AG08396 (cell line): ENCODE measurements at regions not wholly inside any gene's neighbourhood (a gene's known extent, or its start where the extent isn't known, plus 50 kb on each side); places are given as distances from the start of the nearest gene placed in this dataset.
"Not testable (repeated sequence)": the region's sequence is repeated elsewhere in the genome, so short reads cannot be mapped to it uniquely, and the experiment has no call there.

Experiments
- DNase-seq: peaks from one replicate; pipeline ENCODE4 v3.0.0; 2012; ENCODE audit warnings: low spot score, mixed read lengths

DNA sequence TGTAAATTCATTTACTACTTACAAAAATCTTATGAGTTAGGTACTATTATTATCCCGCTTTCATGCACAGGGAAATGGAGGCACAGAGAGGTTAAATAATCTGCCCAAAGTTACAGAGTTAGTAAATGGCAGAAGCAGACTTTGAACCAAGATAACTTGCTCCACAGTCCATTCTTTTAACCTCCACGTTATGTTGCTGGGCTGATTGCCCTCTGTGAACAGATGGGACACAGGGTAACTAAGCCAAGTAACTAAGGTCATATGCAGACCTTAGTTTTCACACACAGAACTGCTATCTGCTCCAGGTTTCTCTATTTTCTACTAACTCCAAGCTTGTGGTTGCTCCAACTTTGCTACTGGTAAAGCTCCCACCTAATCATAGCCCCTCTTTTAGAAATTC, 147.1 kb upstream of the IFNG-AS1 start:
- no peak for DNase-seq

DNA sequence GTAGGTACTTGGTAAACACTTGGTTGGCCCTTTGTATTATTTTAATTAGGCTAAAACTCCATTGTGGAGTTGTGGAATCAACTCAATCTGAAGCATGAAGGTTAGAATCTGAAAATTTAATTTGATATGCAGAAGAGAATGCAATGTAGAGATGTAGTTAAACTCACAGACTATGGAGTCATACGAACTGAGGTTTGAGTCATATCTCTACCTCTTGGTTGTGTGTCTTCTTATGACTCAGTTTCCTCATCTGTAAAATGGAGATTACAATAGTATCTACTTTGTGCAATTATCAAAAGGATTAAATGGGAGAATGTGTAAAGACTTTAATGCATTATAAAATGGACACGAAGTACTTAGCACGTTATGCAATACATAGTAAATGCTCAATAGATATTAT, 146.0 kb upstream of the IFNG-AS1 start:
- no peak for DNase-seq

DNA sequence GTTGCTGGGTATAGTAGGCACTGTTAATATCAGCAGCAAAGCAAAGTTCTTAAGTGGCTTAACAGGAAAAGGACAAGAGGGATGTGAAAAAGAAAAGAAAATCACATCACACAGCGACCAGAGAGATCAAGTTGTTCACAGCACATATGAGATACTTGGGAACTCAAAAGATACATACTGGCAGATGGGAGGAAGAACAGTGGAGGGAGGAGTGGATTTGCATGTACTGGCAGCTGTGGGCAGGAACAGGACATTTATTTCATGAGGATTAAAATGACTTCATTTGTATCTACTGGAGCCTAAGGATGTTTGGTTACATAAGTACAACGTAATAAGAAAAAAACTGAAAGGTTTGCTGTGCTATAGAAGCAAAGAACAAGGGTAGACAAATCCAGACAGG, 136.5 kb upstream of the IFNG-AS1 start:
- DNase-seq: no peak

DNA sequence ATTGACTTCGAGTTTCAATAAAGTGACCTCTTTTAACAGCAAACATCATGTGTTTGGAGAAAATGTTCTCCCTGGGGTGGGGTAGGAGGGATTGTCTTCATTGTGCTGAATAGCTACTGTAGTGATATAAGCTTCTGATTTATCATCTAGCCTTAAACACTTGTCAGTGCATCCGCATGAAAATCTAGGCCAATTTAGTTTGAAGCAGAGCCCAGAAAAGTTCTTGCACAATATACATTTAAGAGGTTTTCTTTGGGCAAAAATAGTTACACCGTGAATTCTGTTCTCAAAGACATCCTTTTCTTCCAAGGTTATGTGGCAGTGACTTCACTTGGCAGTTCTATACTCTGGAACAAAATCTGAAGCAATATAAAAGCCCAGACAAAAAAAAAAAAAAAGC, 136.0 kb upstream of the IFNG-AS1 start:
- no peak for DNase-seq

DNA sequence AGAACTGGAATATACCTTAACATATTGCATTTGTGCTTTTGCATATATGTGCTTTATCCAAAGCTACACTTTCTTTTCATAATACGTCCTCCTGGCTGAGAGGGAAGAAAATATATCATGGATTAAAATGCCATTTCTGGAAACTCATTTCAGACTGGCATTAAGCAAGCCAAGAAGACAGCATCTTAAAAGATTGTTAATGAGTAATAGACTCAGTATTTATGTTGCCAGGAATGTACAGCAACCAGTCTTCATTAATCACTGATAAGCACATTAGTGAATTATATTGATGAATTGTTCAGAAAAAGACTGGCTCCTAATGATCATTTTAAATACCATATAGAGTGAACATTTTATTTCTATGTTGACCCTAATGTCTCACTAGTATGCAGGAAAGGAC, 134.9 kb upstream of the IFNG-AS1 start:
- DNase-seq: no peak

DNA sequence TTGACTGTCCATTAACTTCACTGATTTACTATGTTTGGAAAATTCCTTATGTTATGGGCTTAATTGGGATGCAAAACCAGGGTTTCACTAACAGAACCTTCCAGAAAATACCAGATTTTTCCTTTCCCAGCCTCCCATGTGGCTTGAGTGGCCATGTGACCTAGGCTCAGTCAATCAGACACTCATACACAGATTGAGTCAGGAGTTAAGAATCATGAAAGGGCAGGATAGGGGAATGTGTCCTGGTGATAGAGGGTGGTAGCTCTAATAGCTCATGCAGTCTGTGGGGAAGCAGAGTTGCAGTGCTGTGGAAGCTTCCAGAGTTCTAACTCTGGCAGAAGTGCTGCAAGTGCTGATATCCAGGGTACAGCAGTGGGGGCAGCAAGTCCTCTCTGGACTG, 134.1 kb upstream of the IFNG-AS1 start:
- peak; percentile 13 for DNase-seq

DNA sequence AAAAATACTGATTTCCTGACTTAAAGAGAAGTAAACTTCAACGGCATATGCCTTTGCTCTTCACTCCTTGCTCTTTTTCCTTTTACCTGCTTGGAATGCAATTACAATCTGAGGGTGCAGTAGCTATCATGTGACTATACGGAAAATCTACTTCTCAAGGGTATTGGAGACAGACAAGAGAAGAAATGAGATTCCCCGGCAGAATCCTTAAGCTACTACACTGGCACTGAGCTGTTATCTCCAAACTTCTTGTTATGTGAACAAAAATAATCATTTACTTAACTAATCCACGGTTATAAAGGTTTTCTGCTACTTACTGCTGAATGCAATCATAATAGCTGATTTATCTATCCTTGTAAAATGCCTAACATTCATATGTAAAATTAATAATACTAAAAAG, 118.0 kb upstream of the IFNG-AS1 start:
- no peak for DNase-seq

DNA sequence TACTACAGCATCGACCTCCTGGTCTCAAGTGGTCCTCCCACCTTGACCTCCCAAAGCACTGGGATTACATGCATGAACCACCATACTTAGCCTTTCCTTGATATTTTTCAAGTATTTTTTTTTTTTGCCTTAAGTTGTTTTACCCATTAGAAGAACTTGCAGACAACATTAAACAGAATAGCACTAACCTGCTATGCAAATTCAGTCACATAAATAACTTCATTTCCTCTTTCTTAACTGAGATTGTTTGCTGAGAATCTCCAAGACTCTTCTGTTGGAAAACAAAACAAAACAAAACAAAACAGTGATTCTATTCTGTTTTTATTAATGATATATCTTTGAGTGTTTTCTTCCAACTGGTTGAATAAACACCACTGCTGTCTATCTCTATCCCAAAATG, 115.9 kb upstream of the IFNG-AS1 start:
- DNase-seq: no peak

DNA sequence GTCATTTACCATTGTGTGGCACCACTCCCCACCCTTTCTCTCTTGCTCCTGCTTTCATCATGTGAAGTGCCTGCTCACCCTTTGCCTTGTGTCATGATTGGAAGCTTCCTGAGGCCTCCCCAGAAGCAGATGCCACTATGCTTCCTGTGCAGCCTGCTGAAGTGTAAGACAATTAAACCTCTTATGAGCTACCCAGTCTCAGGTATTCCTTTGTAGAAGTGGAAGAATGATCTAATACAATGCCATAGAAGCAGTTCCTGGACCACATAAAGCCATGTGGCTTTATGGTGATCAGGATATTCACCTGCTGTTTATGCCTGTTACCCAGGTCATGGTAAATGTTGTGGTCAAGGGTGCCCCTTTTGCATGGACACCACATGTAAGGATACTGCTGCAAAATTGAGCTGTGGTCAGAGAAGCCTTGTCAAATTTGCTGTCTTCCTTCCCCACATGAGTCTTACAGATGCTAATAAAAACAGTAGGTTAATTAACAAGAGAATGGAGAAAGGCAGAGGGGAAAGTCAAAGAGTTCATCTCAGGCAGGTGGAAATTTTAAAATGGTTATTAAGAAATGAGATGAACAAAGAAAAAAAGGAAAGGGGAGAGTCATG, 112.8 kb upstream of the IFNG-AS1 start:
- no peak for DNase-seq

DNA sequence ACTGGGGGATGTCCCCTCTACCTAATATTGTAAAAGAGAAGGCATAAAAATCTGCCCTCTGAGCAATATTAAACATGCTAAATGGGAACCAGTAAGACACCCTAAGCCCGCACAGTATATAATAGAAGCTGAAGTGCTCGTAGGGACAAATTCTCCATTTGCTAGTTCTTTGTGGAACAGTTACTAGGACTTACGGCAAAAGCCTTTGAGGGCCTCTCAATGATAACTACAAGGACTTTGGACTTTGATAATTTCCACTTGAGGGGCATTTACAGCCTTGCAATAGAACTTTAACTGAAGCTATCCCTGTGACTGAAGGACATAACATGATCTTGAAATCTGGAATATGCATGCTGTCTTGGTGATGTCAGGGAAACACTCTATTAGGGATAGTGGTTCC, 111.5 kb upstream of the IFNG-AS1 start:
- DNase-seq: no peak

DNA sequence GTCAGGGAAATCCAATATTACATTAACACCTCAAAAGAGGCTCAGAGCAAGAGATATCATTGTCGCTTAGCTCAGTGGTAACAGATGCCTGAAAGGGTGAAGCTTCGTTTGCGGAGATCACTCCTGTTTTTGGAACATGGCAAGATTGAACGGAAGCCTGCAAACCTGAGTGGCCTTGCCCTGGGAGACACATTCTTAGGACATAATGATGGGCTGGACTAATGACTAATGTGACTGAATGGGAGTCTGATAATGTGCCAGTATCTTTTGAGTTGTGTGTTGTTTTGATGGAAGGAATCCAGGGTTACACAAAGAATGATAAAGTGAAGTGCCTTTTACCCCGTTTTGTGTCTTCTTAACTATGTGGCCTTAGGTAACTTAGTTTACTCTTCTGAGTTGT, 109.3 kb upstream of the IFNG-AS1 start:
- DNase-seq: no peak

DNA sequence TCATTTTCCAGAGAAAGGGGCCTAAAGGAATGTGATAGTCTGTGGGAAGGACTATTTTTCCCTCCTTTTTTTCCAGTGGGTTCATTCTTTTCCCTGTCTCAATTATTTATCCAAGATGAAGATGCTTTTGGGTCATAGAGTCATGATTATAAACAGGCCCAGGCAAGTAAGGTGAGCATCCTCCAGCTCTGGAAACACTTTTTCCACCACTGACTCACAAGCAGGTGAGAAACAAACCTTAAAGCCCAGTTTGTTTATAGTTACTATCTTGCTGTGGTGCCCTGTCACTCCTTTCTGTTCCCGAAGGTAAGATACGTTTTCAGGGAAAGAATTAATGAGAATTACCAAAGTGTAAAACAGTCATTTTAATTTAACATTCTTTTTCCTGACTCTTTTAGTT, 107.7 kb upstream of the IFNG-AS1 start:
- no peak for DNase-seq

DNA sequence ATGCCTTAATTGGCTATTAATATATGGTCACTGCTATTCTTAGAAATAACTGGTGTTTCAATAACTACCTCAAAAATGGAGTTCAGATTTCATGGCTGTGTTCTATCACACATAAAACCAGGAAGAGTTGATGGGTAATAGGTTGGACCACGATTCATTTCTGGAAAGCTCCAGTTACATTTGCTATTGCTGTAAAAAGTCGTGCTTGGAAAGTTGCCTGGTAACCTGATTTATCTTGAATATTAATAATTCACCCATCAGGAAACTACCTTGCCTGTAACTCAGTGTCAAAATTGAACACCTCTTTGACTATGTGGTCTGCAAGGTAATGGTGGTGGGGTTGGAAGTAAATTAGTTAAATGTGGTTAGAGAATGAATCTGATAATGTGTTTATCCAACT, 104.7 kb upstream of the IFNG-AS1 start:
- DNase-seq: no peak

DNA sequence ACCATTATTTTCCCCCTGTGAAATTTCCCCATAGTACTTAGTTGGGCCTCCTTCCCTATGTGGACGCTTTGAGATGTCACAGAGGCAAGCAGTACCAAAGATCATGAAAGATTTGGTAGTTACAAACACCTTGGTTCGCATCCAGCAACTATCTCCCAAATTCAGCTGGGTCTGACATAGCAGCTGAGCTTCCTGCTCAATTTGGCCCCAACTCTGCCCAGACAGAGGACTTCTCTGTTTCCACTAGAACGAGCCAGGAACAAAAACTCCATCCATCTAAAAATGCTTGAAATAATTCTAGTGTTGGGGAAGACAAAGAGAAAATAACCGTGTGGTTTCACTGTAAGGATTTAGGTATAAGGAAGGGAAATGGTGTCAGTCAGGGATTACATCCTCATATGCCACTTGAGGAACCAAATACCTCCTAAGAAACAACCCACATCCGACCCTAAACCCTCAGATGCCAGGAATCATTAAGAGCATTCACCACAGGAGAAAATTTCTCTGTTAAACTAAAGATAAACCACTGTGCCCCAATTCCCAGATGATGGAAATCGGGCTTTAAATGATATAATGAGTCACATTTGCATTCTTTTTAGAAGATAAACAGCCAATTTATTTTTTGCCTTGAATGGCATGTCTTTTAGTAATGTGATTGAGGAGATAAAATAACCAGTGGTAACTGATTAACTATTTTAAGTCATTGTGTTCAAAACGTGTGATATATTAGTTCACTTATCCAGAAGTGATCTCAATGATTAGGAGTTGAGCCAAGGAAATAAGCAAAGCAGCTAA, 103.7 kb upstream of the IFNG-AS1 start:
- no peak for DNase-seq

DNA sequence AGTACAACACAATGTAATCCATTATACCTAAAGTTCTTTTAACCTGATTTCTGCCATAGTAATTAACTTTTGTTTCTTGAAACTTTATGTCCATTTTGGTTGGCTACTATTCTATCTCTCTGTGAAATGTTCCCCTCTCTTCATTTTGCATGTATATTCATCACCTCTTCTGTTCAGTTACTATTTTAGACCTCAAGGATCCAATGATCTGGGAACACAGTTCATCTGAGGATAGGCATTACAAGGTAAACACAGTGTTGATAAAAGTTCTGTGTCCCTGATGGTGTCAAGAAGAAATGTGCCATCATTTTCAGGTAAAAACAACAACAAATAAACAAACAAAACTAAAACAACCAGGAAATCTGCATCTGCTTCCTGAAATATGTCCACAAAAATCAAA, 102.2 kb upstream of the IFNG-AS1 start:
- no peak for DNase-seq

DNA sequence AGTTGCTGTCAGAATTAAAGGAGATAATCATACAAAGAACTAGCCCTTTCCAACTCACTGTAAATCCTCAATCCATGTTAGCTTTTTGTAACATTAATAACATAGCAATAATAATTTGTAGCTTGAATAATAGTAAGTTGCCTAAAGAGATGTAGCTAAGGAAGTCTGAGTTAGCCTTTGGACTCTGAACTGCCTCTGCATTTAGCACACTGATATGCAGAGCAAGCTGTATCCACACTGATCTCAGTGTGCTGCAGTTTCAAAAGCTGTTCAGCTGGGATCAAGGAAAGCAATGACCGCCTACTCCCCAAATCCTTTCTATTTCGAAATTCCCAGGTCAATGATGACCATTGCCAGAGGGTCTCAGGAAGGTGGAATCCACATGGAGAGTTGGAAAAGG, 99.3 kb upstream of the IFNG-AS1 start:
- no peak for DNase-seq

DNA sequence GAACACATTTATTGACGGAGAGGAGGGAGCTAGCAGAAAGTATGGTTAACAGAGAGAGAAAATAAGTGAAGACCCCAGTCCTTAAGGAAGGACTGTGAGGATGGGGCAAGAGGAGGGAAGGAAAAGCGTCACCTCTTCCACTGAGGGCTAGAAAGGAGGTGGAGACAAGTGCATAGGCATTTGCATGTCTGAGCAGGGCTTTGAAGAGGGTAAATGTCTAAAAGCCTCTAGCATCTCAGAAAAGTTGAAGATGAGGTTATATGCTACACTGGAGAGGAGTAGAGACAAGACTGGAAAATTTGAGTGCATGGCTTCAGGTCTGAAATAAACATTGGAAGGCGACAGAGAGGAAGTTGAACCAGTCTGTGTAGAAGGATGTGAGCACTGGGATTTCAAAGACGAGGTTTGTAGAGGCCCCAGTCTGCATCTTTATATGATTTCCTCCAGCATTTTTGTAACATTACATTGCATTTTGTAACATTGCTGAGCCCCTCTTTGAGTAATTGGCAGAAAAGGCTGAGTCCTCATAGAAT, 98.5 kb upstream of the IFNG-AS1 start:
- DNase-seq: no peak

DNA sequence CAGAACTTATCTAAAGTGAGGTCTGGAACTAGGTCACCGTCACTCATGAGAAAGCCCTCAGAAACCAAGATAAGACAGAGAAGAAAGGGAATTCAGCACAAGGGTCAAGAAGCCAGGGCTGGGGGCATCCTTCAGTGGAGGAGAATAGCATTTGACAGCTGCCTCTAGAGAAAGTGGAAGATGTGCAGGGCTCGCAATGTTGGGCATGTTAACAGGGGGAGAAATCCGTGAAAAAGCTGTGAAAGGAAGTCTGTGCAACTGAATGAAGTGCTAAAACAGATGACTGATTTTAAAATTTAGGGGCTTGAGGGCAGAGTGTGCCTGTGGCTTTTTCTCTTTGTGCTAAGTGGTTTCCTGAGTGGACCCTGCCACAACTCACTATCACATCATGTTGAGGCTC, 97.7 kb upstream of the IFNG-AS1 start:
- no peak for DNase-seq

DNA sequence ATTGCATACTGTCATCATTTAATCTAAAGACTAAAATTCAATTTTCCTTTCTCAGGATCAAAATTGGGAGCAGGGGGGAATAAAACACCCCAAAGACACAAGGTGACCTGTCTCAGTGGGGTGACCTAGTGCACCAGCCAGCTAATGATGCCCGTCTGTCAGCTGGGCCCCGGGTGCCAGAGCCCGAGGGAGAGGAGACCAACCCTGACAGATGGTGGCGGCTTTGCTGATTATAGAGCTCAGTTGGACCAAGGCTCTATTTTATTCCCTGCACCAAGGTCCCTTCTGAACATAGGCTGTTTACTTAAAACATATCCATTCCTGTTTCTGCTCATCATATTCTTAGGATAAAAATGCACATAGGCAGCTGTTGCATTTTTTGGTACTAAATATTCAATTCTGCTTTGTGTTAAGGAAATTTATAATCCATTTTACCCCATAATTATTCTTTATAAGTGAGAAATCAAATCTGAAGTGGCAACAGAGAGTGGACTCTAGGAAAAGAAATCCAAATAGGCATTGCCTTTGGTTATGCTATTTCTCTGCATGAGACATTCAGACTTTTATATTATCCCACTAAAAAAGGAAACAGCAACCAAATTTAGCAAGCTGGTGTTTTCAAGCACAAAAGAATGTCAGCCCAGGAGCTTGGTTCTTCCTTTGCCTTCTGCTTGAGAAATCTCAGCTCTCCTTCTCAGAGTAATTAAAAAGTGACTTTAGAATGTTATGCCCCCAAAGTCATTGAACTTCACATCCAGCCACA, 96.8 kb upstream of the IFNG-AS1 start:
- no peak for DNase-seq

DNA sequence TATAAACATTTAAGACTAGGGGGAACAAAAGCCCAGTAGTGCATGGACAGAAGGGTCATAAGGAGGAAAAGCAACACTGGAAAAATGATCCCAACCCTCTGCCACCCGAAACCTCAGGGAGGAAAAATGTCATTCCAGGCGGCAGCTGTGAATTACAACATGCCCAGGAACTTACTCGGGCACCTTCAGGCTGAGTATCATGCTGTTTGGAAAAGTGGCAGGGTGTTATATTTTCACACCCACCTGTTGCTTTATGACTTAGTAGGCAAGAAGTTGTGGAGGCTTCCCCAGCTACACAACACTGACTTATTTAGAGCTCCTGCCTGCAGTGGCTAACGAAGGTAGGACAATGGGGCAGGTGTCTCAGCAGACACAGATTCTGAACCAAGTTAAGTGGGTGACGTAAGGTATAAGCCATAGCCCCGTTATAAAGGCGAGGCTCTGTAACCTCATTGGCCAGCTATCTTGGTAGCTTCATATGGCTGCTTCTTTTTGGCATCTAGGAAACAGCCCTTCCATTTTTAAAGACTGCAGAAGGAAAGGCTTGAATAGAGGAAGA, 96.1 kb upstream of the IFNG-AS1 start:
- no peak for DNase-seq

DNA sequence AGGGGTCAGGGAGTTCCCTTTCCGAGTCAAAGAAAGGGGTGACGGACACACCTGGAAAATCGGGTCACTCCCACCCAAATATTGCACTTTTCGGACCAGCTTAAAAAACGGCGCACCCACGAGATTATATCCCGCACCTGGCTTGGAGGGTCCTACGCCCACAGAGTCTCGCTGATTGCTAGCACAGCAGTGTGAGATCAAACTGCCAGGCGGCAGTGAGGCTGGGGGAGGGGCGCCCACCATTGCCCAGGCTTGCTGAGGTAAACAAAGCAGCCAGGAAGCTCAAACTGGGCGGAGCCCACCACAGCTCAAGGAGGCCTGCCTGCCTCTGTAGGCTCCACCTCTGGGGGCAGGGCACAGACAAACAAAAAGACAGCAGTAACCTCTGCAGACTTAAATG, 88.8 kb upstream of the IFNG-AS1 start:
- not testable (repeated sequence) for DNase-seq

DNA sequence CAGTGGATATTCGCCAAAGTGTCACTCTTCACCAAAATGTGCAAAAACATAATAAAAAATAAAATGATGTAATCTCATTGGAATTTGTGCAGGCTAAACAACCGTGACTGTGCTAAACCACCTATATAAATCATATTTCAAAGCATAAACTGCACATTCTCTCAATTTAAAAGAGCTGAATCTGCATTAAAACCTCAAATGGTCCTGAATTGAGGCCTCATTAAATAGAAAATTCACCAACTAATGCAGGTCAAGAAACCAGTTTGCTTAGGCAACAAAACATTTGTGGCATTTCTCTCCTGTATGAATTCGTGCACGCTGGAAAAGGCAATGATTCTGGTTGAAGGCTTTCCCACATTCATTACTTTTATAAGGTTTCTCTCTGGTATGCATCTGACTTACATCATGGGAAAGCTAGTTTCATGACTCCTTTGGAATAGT, 80.1 kb upstream of the IFNG-AS1 start:
- DNase-seq: peak; percentile 24

DNA sequence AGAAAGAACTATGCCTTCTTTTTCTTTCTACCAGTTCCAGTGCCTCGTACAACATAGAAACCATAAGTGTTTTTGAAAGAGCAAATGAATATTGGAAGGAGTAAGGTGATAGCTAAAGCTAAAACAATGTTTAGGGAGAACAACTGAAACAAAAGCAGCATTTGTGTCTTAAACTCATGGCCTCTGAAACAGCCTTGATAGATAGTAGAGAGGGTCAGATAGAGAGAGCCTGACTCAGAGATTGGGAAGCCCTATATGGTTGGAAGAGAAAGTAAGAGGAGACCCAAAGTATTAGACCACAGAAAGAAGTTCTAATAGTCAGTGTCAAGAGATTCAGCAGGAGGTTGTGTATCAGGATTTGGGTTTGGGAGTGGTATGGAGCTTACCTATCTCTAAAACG, 79.6 kb upstream of the IFNG-AS1 start:
- no peak for DNase-seq
